HepG2 (cell line): ENCODE measurements at regions not wholly inside any gene's neighbourhood (a gene's known extent, or its start where the extent isn't known, plus 50 kb on each side); places are given as distances from the start of the nearest gene placed in this dataset.

Experiments used
- ATAC-seq: fragments of 200-7000 bp; cut with Tn5 transposase; 3 replicates; pipeline ENCODE4 v1.9.1; 2020; ENCODE audit warnings: mild to moderate bottlenecking, moderate library complexity
- BruUV-seq: library from RNA; stranded (reverse); fragments of 400-500 nt; replicated peaks from 2 replicates; lab custom pipeline; 2021; lab: Mats Ljungman, UMichigan
- CTCF ChIA-PET: fragments of 300-600 bp; formaldehyde crosslinking; extraction: SDS; loops from one replicate; lab custom pipeline; 2021; ENCODE audit warnings: low total read pairs, inconsistent platforms, low intra/inter-chr PET ratio; lab: Yijun Ruan, JAX
- POLR2A ChIA-PET: fragments of 350-600 bp; sonication (Branson Sonifier 250); formaldehyde crosslinking; loops from one replicate; lab custom pipeline; 2020; ENCODE audit warnings: antibody characterized with exemption, inconsistent platforms; lab: Yijun Ruan, JAX
- DNase-seq: peaks from one replicate; pipeline ENCODE4 v3.0.0-alpha.2; 2015; ENCODE audit warnings: low spot score
- FAIRE-seq: peaks from 3 replicates; lab custom pipeline; 2011; peaks lifted over from hg19 to GRCh38; lab: Jason Lieb, UNC
- H2AFZ ChIP-seq: one replicate; pipeline ENCODE4 v1.6.1; 2011; ENCODE audit warnings: low read length, inconsistent platforms
- H3K27ac ChIP-seq: fragments of 300-600 bp; 3 replicates; pipeline ENCODE4 v1.8.0; 2011; ENCODE audit warnings: mixed run types, mild to moderate bottlenecking, mixed read lengths, low read length, inconsistent platforms; ENCODE audit not compliant: insufficient read depth; ENCODE audit errors: extremely low read length
- H3K27me3 ChIP-seq, 2 experiments: fragments of 200-600 bp in 1 of 2; 2 replicates in 1 of 2; 3 replicates in 1 of 2; pipeline versions ENCODE4 v1.6.0 to v1.8.0; 2011; ENCODE audit warnings: low read length in 2 of 2, mild to moderate bottlenecking in 2 of 2, moderate library complexity in 2 of 2, inconsistent platforms in 1 of 2; ENCODE audit not compliant: insufficient read depth in 2 of 2, control insufficient read depth in 1 of 2
- H3K36me3 ChIP-seq, 2 experiments: fragments of 200-600 bp in 1 of 2; replicated peaks in 1 of 2; 2 replicates in 1 of 2; 3 replicates in 1 of 2; pipeline versions ENCODE4 v1.5.1 to v1.8.0; 2011; ENCODE audit warnings: low read length in 2 of 2, inconsistent platforms in 1 of 2; ENCODE audit not compliant: insufficient read depth in 2 of 2, control insufficient read depth in 1 of 2
- H3K4me1 ChIP-seq: 2 replicates; pipeline ENCODE4 v1.5.1; 2012; ENCODE audit warnings: low read length, inconsistent platforms; ENCODE audit not compliant: insufficient read depth
- H3K4me2 ChIP-seq: 2 replicates; pipeline ENCODE4 v1.6.0; 2011; ENCODE audit warnings: low read depth, low read length, inconsistent platforms
- H3K4me3 ChIP-seq, 3 experiments: fragments of 200-600 bp in 1 of 3; sonication (generic), shearing (Covaris generic) in 1 of 3; replicated peaks in 1 of 3; 2 replicates each; pipeline ENCODE4 v1.5.1; 2011 to 2016; ENCODE audit warnings: low read length in 3 of 3, inconsistent platforms in 2 of 3, low read depth in 2 of 3, mild to moderate bottlenecking in 2 of 3, control low read depth in 1 of 3, mixed read lengths in 1 of 3; ENCODE audit not compliant: insufficient read depth in 1 of 3
- H3K79me2 ChIP-seq: one replicate; pipeline ENCODE4 v1.6.1; 2011; ENCODE audit warnings: low read length, inconsistent platforms; ENCODE audit not compliant: insufficient read depth
- H3K9ac ChIP-seq: 2 replicates; pipeline ENCODE4 v1.6.0; 2011; ENCODE audit warnings: mild to moderate bottlenecking, low read depth, low read length, inconsistent platforms; ENCODE audit not compliant: insufficient read depth
- H3K9me3 ChIP-seq: 2 replicates; pipeline ENCODE4 v1.5.1; 2012; ENCODE audit warnings: mild to moderate bottlenecking, low read length
- H4K20me1 ChIP-seq: 2 replicates; pipeline ENCODE4 v1.6.0; 2011; ENCODE audit warnings: inconsistent platforms, mild to moderate bottlenecking, low read length, moderate library complexity; ENCODE audit not compliant: insufficient read depth
- ARHGAP35 ChIP-seq: sonication (generic); formaldehyde crosslinking; IDR thresholded peaks from 2 replicates; pipeline ENCODE4 v1.9.0; 2022; ENCODE audit warnings: mild to moderate bottlenecking, inconsistent platforms, moderate library complexity, missing genetic modification reagents, borderline replicate concordance
- CBX1 ChIP-seq: IDR thresholded peaks from one replicate; pipeline ENCODE4 v1.6.1; 2016; ENCODE audit warnings: antibody characterized with exemption, low read depth
- CEBPZ ChIP-seq: IDR thresholded peaks from 2 replicates; pipeline ENCODE4 v1.6.1; 2012; ENCODE audit warnings: low read length, improper control_type of control experiment
- DMTF1 ChIP-seq: sonication (generic); formaldehyde crosslinking; IDR thresholded peaks from 2 replicates; pipeline ENCODE4 v1.4.0; 2020; ENCODE audit warnings: mild to moderate bottlenecking, missing genetic modification reagents
- TRIM22 ChIP-seq: fragments of 450-650 bp; IDR thresholded peaks from 2 replicates; pipeline ENCODE4 v1.6.1; 2017
- ZFP91 ChIP-seq: sonication (generic); formaldehyde crosslinking; IDR thresholded peaks from 2 replicates; pipeline ENCODE4 v1.9.0; 2022; ENCODE audit warnings: missing genetic modification reagents, mild to moderate bottlenecking, borderline replicate concordance
- ZNF205 ChIP-seq: IDR thresholded peaks from 2 replicates; pipeline ENCODE4 v1.6.1; 2018; ENCODE audit warnings: missing biosample characterization, missing genetic modification reagents
- ZNF282 ChIP-seq: fragments of 450-650 bp; IDR thresholded peaks from 2 replicates; pipeline ENCODE4 v1.6.1; 2018; ENCODE audit not compliant: partially characterized antibody
- ZNF562 ChIP-seq: sonication (generic); formaldehyde crosslinking; IDR thresholded peaks from 2 replicates; pipeline ENCODE4 v1.8.0; 2022; ENCODE audit warnings: missing genetic modification reagents, borderline replicate concordance
- ZNF746 ChIP-seq: sonication (generic); formaldehyde crosslinking; IDR thresholded peaks from 2 replicates; pipeline ENCODE4 v1.8.0; 2022; ENCODE audit warnings: mild to moderate bottlenecking, missing genetic modification reagents
- ZNF747 ChIP-seq: sonication (generic); formaldehyde crosslinking; IDR thresholded peaks from 2 replicates; pipeline ENCODE4 v1.8.1; 2023; ENCODE audit warnings: missing genetic modification reagents, mild to moderate bottlenecking, borderline replicate concordance
- ZNF850 ChIP-seq: sonication (generic); formaldehyde crosslinking; conservative IDR thresholded peaks from 2 replicates; pipeline ENCODE4 v1.9.0; 2021; ENCODE audit warnings: mild to moderate bottlenecking, missing genetic modification reagents
- WGBS: methylation state at CpG from one replicate; pipeline ENCODE4 v1.1.6; 2017; ENCODE audit warnings: low lambda C conversion rate; 5-methylcytosine and 5-hydroxymethylcytosine counted together
- in situ Hi-C: cut with HindIII; loops from 2 replicates; pipeline ENCODE4 v1.10.0; 2017; ENCODE audit warnings: low pct_unique_long_range_greater_than_20kb; ENCODE audit not compliant: extremely low pct_ligation_motif_present
- intact Hi-C: fragments of 100-400 bp; cut with micrococcal nuclease; formaldehyde crosslinking; loops from one replicate; pipeline ENCODE4 v1.10.0; 2022; ENCODE audit not compliant: unreplicated experiment

- TF ChIP-seq CEBPZ (no peak), ZNF205 (CRISPR knock-in tag) (no peak), ZNF282 (no peak)
Measured at GRCh38 chrX:121106484-121107235, 59.2 kb downstream of the GLUD2 start (continued).

- Histone ChIP-seq H2AFZ (no peak overlapping the region), H3K9ac (no peak overlapping the region), H3K4me1 (no peaks in the 10 kb centered on the region), H3K9me3 (no peaks in the 10 kb centered on the region), H3K27me3 (no peaks in the 10 kb centered on the region), H3K79me2 (no peaks in the 10 kb centered on the region), H3K36me3 (no peaks in the 10 kb centered on the region), H4K20me1 (no peaks in the 10 kb centered on the region), H3K4me3 (no peak overlapping the region), H3K4me2 (no peak overlapping the region), H3K27ac (no peak overlapping the region)
- CTCF ChIA-PET, result no interaction called here
- FAIRE-seq (no peak), DNase-seq (no peak), ATAC-seq (no peak)
- 0% methylated on average over 1 of the region's 2 CpGs for WGBS
- in situ Hi-C loops, result no loop called here
- intact Hi-C loops, result no loop called here
- TF ChIP-seq CBX1 (no peak), ZNF747 (no peak), DMTF1 (CRISPR knock-in tag) (no peak), ARHGAP35 (no peak), ZNF850 (CRISPR knock-in tag) (no peak), ZNF746 (CRISPR knock-in tag) (no peak), ZFP91 (CRISPR knock-in tag) (no peak), TRIM22 (no peak), ZNF562 (no peak)
- no TSS peak for BruUV-seq
- POLR2A ChIA-PET, result no interaction called here
Measured at GRCh38 chrX:121109986-121110385, 62.6 kb downstream of the GLUD2 start.
